Suprapubic skin (tissue), 4 donors: ENCODE measurements at regions not wholly inside any gene's neighbourhood (a gene's known extent, or its start where the extent isn't known, plus 50 kb on each side); places are given as distances from the start of the nearest gene placed in this dataset.

Experiments used
- EP300 ChIP-seq: sonication (generic); formaldehyde crosslinking; IDR thresholded peaks from one replicate; pipeline ENCODE4 v1.6.1; 2017; ENCODE audit warnings: antibody characterized with exemption
- POLR2A ChIP-seq, 2 donors: fragments of 450-650 bp; IDR thresholded peaks; one replicate each; pipeline ENCODE4 v1.6.1; 2017; ENCODE audit warnings: antibody characterized with exemption in 2 of 2, mild to moderate bottlenecking in 2 of 2, moderate library complexity in 2 of 2
- POLR2AphosphoS5 ChIP-seq, 3 donors: sonication (generic); formaldehyde crosslinking; IDR thresholded peaks; one replicate each; pipeline ENCODE4 v1.6.1; 2017; ENCODE audit warnings: antibody characterized with exemption in 3 of 3
- TF ChIP-seq, protein P1 (sequence below), 2 donors: fragments of 200-600 bp in 1 of 2; fragments of 450-650 bp in 1 of 2; sonication (generic) in 1 of 2; IDR thresholded peaks; one replicate each; pipeline ENCODE4 v1.5.1; 2016 to 2019; ENCODE audit warnings: antibody characterized with exemption in 2 of 2, mild to moderate bottlenecking in 1 of 2, moderate library complexity in 1 of 2

DNA sequence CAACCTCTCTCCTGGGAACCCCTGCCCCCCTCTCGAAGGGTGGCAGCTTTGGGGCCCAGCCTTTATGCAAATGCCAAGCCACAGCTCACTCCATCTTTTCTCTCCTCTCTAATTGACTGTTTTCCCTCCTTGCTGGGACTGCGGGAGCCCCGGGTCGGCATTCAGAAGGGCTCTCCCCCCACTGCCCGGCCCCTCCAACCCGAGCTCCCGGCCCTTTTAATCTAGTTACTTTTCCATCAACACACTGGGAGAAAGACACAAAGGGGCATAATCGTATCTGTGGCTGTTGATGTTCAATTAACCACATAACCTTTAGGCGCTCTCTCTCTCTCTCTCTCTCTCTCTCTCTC lies 95.4 kb downstream of the INHBB start:
- TF ChIP-seq POLR2A (IDR thresholded peaks at IDR 0.05) (no peak), EP300 (no peak), POLR2AphosphoS5 (IDR thresholded peaks at IDR 0.05) (no peak)
- TF ChIP-seq, protein P1, sequence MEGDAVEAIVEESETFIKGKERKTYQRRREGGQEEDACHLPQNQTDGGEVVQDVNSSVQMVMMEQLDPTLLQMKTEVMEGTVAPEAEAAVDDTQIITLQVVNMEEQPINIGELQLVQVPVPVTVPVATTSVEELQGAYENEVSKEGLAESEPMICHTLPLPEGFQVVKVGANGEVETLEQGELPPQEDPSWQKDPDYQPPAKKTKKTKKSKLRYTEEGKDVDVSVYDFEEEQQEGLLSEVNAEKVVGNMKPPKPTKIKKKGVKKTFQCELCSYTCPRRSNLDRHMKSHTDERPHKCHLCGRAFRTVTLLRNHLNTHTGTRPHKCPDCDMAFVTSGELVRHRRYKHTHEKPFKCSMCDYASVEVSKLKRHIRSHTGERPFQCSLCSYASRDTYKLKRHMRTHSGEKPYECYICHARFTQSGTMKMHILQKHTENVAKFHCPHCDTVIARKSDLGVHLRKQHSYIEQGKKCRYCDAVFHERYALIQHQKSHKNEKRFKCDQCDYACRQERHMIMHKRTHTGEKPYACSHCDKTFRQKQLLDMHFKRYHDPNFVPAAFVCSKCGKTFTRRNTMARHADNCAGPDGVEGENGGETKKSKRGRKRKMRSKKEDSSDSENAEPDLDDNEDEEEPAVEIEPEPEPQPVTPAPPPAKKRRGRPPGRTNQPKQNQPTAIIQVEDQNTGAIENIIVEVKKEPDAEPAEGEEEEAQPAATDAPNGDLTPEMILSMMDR (IDR thresholded peaks at IDR 0.05), result no peak
